ENCODE measurements at regions not wholly inside any gene's neighbourhood (a gene's known extent, or its start where the extent isn't known, plus 50 kb on each side); places are given as distances from the start of the nearest gene placed in this dataset.

- Histone ChIP-seq H3K9me3 (no peaks in the 10 kb centered on the region), H3K36me3 (no peaks in the 10 kb centered on the region), H3K27me3 (no peaks in the 10 kb centered on the region), H3K4me1 (no peaks in the 10 kb centered on the region), H3K27ac (no peak overlapping the region), H3K4me3 (no peak overlapping the region)
- DNase-seq (ENCODE audit: low spot score in 2 of 2): no peak
- intact Hi-C loops (cut with DNase I): no loop called here
- TF ChIP-seq, protein P1, sequence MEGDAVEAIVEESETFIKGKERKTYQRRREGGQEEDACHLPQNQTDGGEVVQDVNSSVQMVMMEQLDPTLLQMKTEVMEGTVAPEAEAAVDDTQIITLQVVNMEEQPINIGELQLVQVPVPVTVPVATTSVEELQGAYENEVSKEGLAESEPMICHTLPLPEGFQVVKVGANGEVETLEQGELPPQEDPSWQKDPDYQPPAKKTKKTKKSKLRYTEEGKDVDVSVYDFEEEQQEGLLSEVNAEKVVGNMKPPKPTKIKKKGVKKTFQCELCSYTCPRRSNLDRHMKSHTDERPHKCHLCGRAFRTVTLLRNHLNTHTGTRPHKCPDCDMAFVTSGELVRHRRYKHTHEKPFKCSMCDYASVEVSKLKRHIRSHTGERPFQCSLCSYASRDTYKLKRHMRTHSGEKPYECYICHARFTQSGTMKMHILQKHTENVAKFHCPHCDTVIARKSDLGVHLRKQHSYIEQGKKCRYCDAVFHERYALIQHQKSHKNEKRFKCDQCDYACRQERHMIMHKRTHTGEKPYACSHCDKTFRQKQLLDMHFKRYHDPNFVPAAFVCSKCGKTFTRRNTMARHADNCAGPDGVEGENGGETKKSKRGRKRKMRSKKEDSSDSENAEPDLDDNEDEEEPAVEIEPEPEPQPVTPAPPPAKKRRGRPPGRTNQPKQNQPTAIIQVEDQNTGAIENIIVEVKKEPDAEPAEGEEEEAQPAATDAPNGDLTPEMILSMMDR (IDR thresholded peaks at IDR 0.05): no peak
Measured at GRCh38 chr5:85132269-85132668, 747.6 kb upstream of the EDIL3 start.

GRCh38 chr5:85140471-85140870 lies 755.8 kb upstream of the EDIL3 start:
- TF ChIP-seq, protein P1 (IDR thresholded peaks at IDR 0.05): no peak
- Histone ChIP-seq H3K27ac (no peak overlapping the region), H3K36me3 (no peaks in the 10 kb centered on the region), H3K9me3 (no peaks in the 10 kb centered on the region), H3K4me3 (no peak overlapping the region), H3K27me3 (no peaks in the 10 kb centered on the region), H3K4me1 (no peaks in the 10 kb centered on the region)
- no peak for DNase-seq (ENCODE audit: low spot score in 2 of 2)
- intact Hi-C loops (cut with DNase I): no loop called here

GRCh38 chr5:85143138-85143537 lies 758.5 kb upstream of the EDIL3 start:
- Histone ChIP-seq H3K9me3 (no peaks in the 10 kb centered on the region), H3K27ac (no peak overlapping the region), H3K4me1 (no peaks in the 10 kb centered on the region), H3K36me3 (no peaks in the 10 kb centered on the region), H3K4me3 (no peak overlapping the region), H3K27me3 (no peaks in the 10 kb centered on the region)
- DNase-seq (ENCODE audit: low spot score in 2 of 2): no peak
- intact Hi-C loops (cut with DNase I): no loop called here
- TF ChIP-seq, protein P1 (IDR thresholded peaks at IDR 0.05): no peak

DNA sequence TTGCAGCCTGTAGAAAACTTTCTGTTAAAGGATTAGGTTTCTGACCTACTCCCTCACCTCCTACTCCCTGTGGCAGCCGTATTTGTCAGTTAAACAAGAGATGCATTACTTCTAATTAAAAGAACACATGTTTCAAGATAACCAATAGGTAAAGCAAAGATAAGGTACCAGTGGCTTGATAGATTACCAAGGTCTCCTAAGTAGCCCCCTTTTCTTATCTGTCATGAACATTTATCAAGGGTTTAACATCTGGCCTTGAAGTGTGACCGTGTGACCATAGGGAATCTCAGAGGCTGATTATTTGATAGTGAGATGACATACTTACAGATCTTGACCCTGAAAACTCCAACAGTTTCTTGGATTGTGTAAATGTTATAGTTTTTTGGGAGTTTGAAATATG lies 764.0 kb upstream of the EDIL3 start:
- H3K27ac ChIP-seq: no peak overlapping the region
- TF ChIP-seq, protein P1 (IDR thresholded peaks at IDR 0.05): no peak
- no peaks in the 10 kb centered on the region for H3K9me3 ChIP-seq
- H3K4me3 ChIP-seq: no peak overlapping the region
- H3K27me3 ChIP-seq: no peaks in the 10 kb centered on the region
- no peaks in the 10 kb centered on the region for H3K36me3 ChIP-seq
- no peak for DNase-seq (ENCODE audit: low spot score in 2 of 2)
- intact Hi-C loops (cut with DNase I): no loop called here
- no peaks in the 10 kb centered on the region for H3K4me1 ChIP-seq

- intact Hi-C loops (cut with DNase I): no loop called here
- no peak overlapping the region for H3K27ac ChIP-seq
- H3K36me3 ChIP-seq: no peaks in the 10 kb centered on the region
- TF ChIP-seq, protein P1 (IDR thresholded peaks at IDR 0.05): no peak
- no peaks in the 10 kb centered on the region for H3K27me3 ChIP-seq
- DNase-seq (ENCODE audit: low spot score in 2 of 2): no peak
- H3K4me3 ChIP-seq: no peak overlapping the region
- H3K4me1 ChIP-seq: no peaks in the 10 kb centered on the region
- H3K9me3 ChIP-seq: no peaks in the 10 kb centered on the region
Measured at GRCh38 chr5:85159395-85159794, 774.7 kb upstream of the EDIL3 start.

- no peaks in the 10 kb centered on the region for H3K27me3 ChIP-seq
- H3K9me3 ChIP-seq: no peaks in the 10 kb centered on the region
- TF ChIP-seq, protein P1 (IDR thresholded peaks at IDR 0.05): no peak
- no peak overlapping the region for H3K27ac ChIP-seq
- no peaks in the 10 kb centered on the region for H3K36me3 ChIP-seq
- intact Hi-C loops (cut with DNase I): no loop called here
- DNase-seq (ENCODE audit: low spot score in 2 of 2): no peak
- H3K4me1 ChIP-seq: no peaks in the 10 kb centered on the region
- H3K4me3 ChIP-seq: no peak overlapping the region
Measured at GRCh38 chr5:85168474-85168873, 783.8 kb upstream of the EDIL3 start.

All from ascending aorta (tissue), 2 donors.